ENCODE measurements at regions not wholly inside any gene's neighbourhood (a gene's known extent, or its start where the extent isn't known, plus 50 kb on each side); places are given as distances from the start of the nearest gene placed in this dataset.

DNA sequence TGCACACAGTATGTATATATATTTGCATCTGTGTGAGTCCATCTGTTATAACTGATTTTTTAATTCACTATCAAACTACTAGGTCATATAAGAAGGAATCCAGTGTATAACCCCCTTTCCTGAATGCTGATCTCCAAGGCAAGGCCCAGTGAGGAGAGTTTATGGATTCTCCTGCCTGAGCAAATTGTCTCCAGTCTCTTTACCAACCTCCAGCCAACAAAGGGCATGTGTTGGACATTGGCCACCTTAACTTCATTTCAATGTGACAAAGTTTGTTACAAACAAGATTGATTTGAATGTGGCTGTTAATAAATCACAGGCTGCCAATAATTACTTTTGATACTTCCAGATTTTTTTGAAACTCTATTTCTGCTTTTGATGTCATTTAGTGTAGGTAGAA is 191.6 kb downstream of the HAO1 start:
- no peak for TF ChIP-seq POLR2A (IDR thresholded peaks at IDR 0.05)
- no peak for TF ChIP-seq CTCF (IDR thresholded peaks at IDR 0.05 in 4 of 5, conservative IDR thresholded peaks at IDR 0.05 in 1 of 5)
